Activated naive CD4-positive, alpha-beta T cell treated with Interleukin-2 at 50 U/mL for 16 hours (primary cell): ENCODE measurements at regions not wholly inside any gene's neighbourhood (a gene's known extent, or its start where the extent isn't known, plus 50 kb on each side); places are given as distances from the start of the nearest gene placed in this dataset.
"Not testable (repeated sequence)": the region's sequence is repeated elsewhere in the genome, so short reads cannot be mapped to it uniquely, and the experiment has no call there.

ENCODE experiments used
- DNase-seq: peaks from one replicate; pipeline ENCODE4 v3.0.0-alpha.2; 2020

- DNase-seq = no peak
These were observed 815.0 kb downstream of the CDH18 start for GRCh38 chr5:19172926-19173470.

DNA sequence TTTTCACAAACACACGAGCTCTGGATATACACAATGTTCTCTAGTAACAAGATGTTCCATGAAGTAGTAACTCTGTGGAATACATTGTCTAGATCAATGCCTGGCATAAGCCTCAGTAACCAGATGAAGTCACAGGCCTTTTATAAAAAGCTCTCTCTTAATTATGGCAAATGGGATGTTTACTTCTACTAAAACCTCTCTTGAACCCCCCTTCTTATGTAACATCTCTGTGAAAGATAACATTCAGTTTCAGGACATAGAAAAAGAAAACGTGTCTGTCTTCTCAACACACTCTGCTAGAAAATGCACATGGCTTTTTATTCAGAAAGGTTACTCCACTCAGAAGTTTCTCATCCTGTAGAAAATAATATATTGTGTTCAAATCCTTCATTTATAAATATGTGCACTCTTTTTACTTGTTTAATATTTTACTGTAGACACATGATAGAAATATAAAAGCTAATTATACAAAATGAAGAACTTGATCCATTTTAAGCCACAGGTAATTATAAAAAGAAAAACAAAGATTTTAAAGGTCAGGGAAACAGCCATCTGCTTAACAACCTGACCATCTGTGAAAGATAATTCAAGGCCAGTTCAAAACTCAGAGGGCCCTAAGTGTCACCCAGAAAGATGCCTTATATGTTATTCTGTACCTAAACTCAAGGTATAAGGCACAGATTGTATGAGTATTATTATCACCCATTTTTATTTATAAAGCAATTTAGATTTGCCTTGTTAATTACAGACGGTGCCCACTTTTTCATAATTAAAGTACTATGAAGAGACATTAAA, 812.0 kb downstream of the CDH18 start:
- no peak for DNase-seq

DNA sequence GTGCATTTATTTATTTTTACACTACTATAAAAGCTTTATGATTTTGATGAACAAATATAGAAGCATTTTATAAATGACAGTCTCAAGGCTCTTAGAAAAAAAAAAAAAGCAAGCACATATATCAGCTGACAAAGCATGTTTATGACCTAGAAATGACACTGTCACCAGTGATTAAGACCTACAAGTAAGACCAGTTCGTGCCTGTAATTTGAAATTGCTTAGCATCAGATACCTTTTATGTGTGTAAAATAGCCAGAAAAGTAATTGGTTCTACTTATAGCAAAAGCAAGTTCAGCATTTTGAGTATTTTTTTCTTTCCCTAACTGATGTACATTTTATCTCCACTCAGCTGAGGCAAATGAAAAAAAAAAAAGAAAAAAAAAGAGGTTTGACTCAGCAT, 808.4 kb downstream of the CDH18 start:
- DNase-seq = no peak

DNA sequence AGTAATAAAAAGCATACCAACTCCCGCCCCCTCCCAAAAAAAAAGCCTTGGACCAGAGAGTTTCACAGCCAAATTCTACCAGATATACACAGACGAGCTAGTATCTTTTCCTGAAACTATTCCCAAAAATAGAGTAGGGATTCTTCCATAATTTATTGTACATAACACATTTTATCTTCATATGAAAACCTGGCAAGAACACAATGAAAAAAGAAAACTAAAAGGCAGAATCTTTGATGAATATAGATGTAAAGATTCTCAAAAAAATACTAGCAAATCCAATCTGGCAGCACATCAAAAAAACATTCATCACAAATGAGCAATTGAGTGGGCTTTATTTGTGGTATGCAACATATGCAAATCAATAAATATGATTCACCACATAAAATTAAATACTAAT, 798.8 kb downstream of the CDH18 start:
- no peak for DNase-seq

DNA sequence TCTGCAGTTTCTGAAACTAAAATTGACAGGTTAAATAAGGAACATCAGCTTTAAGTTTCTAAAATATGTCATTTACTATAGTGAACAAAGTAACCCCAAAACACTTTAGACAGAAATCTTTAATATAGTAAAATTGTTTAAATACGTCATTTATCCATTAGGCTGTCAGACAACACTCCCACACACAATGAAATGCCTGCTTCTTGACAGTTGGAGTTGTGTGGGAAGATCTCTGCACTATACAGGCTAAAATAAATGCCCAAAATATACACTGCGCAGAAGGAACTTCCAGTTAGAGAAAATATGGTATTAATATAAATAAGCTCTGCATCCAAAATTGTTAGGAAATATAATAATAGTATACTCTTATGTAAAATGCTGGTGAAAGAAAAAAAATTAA, 794.4 kb downstream of the CDH18 start:
- no peak for DNase-seq

GRCh38 chr5:19196631-19197030, 791.4 kb downstream of the CDH18 start:
- DNase-seq = no peak

DNA sequence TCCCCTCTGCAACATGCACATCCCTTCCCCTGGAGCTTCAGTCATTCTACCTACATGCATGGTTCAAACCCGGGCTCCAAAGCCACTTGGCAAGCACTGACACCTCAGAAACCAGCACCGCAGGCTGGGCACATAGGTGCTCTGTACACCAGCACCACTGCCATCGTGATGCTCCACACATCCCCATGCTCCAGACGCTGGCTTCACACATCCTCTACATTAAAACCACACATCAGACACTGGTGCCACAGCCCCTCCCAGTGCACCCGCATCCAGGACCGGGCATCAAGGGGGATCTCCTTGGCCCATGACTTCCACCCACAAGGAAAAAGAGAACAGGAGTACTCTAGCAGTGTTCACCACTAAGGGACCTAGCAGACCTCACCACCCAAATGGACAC, 787.7 kb downstream of the CDH18 start:
- no peak for DNase-seq

- DNase-seq = no peak
These were observed 779.6 kb downstream of the CDH18 start for GRCh38 chr5:19208397-19208796.

DNA sequence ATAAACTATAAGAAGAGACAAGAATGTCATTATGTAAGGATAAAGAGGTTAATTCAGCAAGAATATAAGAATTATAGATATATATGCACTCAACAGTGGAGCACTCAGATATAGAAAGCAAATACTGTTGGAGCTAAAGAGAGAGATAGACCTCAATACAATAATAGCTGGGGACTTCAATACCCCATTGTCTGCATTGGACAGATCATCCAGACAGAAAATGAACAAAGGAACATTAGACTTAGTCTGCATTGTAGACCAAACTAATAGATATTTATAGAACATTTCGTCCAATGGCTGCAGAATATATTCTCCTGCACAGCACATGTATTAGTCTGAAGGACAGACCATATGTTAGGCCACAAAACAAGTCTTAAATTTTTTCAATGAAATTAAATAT, 777.1 kb downstream of the CDH18 start:
- no peak for DNase-seq

DNA sequence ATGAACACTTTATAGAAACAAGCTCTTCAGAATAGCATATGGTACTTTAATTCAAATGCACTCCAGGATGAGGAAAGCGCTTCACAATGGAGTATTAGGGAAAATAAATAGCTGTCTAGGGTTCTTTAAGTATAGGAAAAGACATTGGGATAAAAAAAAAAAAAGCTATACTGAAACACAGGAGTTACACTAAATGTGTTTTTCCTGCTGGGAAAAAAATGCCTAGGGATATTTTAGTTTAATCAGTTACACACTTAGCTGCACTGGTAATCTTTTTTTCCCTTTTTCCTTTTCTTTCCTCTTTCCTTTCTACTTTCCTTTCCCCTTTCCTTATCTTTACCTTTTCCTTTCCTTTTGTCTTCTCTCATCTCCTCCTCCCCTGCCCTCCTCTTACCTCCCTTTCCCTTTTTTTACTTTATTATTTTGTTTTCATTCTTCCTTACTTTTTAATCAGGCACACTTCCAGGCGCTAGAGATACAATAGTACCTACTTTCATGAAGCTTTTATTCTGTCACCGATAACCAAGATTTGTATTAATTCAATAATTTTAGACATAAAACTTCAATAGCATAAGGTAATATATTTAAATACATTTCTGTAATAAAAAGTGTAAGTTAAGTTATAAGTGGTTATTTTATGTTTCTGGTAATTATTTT, 758.7 kb downstream of the CDH18 start:
- no peak for DNase-seq

DNA sequence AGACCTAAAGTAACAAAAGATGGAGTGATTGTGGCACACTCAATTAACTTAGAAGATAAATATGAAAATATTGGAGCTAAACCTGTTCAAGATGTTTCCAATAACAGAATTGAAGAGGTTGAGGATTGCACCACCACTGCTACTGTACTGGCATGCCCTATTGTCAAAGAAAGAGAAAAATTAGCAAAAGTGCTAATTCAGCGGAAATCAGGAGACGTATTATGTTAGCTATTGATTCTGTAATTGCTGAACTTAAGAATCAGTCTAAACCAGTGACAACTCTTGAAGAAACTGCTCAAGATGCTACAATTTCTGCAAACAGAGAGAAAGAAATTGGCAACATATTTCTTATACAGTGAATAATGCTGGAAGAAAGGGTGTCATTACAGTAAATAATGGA, 754.4 kb downstream of the CDH18 start:
- DNase-seq = no peak

GRCh38 chr5:19235101-19235584, 752.9 kb downstream of the CDH18 start:
- no peak for DNase-seq

DNA sequence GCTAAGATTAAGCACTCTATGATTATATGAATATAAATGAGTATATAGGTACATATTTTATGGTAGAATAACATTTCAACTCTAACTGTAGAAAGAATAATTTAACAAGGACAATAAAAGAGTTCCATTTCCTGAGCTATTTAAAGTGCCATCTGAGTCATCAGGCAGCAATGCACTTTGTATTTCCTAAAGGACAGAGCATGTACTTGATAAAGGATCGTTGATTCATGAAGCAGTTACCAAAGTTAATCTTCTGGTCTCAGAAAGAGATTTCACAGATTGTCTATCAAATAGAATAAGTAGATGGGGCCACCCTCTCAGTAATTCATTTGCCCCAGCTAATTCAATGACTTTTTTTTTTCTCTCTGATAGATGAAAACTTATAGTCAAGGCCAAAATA, 747.8 kb downstream of the CDH18 start:
- no peak for DNase-seq

DNA sequence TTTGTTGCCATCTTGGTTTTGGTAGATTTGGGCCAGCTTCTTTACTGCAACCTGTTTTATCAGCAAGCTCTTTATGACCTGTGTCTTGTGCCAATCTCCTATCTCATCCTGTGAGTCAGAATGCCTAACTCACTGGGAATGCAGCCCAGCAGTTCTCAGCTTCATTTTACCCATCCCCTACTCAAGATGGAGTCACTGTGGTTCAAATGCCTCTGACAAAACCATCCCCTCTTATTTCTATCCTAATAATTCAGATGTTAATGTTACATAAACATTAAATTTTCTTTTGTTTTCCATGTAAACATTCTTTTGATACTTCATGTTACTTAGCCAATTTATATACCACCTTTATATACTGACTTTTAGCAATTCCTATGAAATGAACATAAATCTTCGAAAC, 746.3 kb downstream of the CDH18 start:
- DNase-seq = no peak

DNA sequence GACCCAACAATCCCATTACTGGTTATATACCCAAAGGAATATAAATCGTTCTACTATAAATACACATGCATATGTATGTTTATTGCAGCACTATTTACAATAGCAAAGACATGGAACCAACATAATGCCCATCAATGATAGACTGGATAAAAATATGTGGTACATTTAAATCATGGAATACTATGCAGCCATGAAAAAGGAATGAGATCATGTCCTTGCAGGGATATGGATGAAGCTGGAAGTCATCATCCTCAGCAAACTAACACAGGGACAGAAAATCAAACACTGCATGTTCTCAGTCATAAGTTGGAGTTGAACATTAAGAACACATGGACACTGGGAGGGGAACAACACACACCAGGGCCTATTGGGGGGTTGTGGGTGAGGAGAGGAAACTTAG, 741.8 kb downstream of the CDH18 start:
- DNase-seq = not testable (repeated sequence)

DNA sequence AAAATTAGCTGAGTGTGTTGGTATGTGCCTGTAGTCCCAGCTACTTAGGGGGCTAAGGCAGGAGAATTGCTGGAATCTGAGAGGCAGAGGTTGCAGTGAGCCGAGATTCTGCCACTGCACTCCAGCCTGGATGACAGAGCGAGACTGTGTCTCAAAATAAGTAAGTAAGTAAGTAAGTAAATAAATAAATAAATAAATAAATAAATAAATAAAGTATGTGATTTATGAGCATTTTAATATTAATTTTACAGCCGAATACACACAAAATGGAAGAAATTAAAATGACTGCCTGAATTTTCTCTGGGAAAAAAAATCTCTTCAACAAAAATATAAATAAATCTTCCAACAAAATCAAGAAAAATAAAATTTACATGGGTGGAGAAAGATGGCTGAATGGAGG, 740.7 kb downstream of the CDH18 start:
- no peak for DNase-seq

DNA sequence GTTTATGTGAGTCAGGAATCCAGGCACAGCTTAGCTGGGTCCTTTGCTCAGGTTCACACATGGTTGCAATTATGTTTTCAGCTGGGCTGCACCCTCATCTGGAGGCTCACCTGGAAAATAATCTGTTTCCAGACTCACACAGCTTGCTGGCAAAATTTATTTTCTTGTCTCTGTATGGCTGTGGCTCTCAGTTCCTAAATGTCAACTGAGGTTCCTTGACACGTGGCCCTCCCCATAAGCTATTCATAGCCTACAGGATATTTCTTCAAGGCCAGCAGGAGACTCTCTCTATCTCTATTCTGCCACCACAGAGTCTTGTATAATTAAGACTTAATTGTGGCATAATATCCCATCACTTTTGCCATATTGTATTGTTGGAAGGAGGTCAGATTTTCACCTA, 732.0 kb downstream of the CDH18 start:
- no peak for DNase-seq

DNA sequence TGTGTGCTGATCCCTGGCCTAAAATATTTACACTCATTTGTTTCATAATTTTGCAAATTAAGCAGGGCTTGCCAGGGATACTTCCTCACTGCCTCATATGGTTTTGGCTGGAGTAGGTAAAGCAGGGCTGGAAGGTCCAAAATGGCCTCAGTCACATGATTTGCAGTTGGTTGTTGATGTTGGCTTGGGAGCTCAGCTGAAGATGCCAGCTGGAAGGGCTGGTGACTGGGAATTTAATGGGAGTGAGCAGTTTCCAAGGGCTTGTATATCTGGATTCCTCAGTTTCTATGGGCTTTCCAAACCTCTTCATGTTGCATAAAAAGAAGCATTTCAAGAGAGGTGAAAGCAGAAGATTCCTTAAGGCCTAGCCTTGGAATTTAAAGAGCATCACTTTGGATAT, 729.3 kb downstream of the CDH18 start:
- no peak for DNase-seq

DNA sequence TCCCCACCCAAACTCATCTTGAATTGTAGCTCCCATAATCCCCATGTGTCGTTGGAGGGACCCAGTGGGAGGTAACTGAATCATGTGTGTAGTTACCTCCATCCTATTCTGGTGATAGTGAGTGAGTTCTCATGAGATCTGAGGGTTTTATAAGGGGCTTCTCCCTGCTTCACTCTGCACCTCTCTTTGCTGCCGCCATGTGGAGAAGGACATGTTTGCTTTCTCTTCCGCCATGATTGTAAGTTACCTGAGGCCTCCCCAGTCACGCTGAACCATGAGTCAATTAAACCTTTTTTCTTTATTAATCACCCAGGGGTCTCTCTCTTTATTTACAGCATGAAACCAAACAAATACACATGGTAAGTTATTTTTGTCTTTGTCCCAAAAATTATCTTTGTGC, 726.1 kb downstream of the CDH18 start:
- DNase-seq = no peak

DNA sequence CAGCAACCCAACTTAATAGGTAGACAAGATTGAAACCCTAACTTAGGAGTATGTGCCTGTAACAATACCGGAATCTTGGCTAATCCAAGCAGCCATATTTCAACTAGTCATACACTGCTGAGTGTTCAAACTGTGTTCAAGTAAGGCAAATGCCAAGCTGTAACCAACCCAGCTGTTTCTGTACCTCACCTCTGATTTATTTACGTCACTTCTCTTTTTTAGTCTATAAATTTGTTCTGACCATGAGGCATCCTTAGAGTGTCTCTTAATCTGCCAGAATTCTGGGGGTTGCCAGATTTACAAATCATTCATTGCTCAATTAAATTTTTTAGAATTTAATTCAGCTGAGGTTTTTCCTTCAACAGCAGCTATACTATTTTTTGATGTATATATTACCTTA, 723.2 kb downstream of the CDH18 start:
- no peak for DNase-seq

GRCh38 chr5:19266791-19267190, 721.2 kb downstream of the CDH18 start:
- no peak for DNase-seq

DNA sequence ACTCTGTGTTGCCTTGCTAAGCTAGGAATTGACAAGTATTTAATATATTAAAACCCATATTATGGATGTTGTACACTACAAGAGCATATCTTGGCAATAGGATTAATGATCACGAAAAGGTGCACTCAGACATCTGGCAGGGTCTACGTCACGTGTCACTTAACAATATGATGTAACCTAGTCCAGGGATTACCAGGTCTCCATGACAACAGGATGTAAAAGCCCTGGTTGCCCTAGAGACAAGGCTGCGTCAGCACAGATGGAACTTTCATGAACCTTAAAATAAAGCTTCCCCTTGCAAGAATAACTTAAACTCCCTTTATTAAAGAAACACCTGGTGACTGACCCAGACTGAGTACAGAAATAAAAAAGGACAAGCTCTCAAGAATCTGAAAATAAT, 717.8 kb downstream of the CDH18 start:
- DNase-seq = no peak

DNA sequence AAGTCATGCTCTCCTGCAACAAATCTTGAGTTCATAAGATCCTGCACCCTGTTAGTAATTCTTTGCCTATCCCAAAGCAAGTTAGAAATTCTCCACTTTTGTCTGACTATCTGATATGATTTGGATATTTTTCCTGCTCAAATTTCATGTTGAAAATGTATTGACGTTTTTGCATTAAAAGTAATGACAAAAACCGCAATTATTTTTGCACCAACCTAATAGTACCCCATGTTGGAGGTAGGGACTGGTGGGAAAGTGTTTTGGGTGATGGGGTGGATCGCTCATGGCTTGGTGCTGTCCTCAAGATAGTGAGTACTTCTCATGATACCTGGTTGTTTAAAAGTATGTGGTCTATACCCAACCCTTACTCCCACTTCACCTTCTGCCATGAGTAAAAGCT, 713.4 kb downstream of the CDH18 start:
- no peak for DNase-seq

DNA sequence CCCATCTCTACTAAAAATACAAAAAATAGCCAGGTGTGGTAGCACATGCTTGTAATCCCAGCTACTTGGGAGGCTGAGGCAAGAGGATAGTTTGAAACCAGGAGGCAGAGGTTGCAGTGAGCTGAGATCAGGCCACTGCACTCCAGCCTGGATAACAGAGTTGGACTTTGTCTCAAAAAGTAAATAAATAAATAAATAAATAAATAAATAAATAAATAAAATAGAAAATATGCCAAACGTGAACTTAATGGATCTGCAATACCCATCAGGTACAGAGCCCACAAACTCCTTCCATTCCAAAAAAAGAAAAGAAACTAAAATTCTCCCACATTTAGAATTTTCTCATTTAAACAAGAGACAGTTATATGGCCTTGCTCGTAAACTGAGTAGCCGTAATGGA, 702.7 kb downstream of the CDH18 start:
- DNase-seq = no peak
